Large intestine (tissue), 3 donors: ENCODE measurements at regions not wholly inside any gene's neighbourhood (a gene's known extent, or its start where the extent isn't known, plus 50 kb on each side); places are given as distances from the start of the nearest gene placed in this dataset.
"Not testable (repeated sequence)": the region's sequence is repeated elsewhere in the genome, so short reads cannot be mapped to it uniquely, and the experiment has no call there.

ENCODE experiments used
- DNase-seq, 2 donors: peaks; one replicate each; pipeline versions ENCODE4 v3.0.0 to v3.0.0-alpha.2; 2013
- H3K27ac ChIP-seq: one replicate; pipeline ENCODE4 v1.5.1; 2013; ENCODE audit warnings: low read length
- H3K27me3 ChIP-seq: 2 replicates; pipeline ENCODE4 v1.6.1; 2013; ENCODE audit warnings: low read length; ENCODE audit not compliant: control insufficient read depth, insufficient read depth
- H3K36me3 ChIP-seq: 2 replicates; pipeline ENCODE4 v1.6.1; 2013; ENCODE audit warnings: low read length; ENCODE audit not compliant: control insufficient read depth, insufficient read depth
- H3K4me1 ChIP-seq: one replicate; pipeline ENCODE4 v1.6.1; 2013; ENCODE audit warnings: low read length; ENCODE audit not compliant: control insufficient read depth, insufficient read depth
- H3K4me3 ChIP-seq: one replicate; pipeline ENCODE4 v1.5.1; 2013; ENCODE audit warnings: low read length
- H3K9me3 ChIP-seq: one replicate; pipeline ENCODE4 v1.6.1; 2013; ENCODE audit warnings: mild to moderate bottlenecking, low read depth, low read length, moderate library complexity; ENCODE audit not compliant: control insufficient read depth
- WGBS: methylation state at CpG from one replicate; pipeline ENCODE4 v1.1.5; 2013; ENCODE audit warnings: low lambda C conversion rate; ENCODE audit not compliant: insufficient coverage; 5-methylcytosine and 5-hydroxymethylcytosine counted together

GRCh38 chr13:39931505-39931904 is 276.0 kb downstream of the COG6 start:
- WGBS = no CpG with 5 or more reads among the region's 2 CpGs
- H3K4me3 ChIP-seq = no peak overlapping the region
- H3K27me3 ChIP-seq = no peaks in the 10 kb centered on the region
- H3K27ac ChIP-seq = no peak overlapping the region
- H3K36me3 ChIP-seq = no peaks in the 10 kb centered on the region
- no peaks in the 10 kb centered on the region for H3K9me3 ChIP-seq
- DNase-seq = no peak
- H3K4me1 ChIP-seq = no peaks in the 10 kb centered on the region

- H3K36me3 ChIP-seq, H3K27me3 ChIP-seq, H3K27ac ChIP-seq, H3K4me1 ChIP-seq, H3K9me3 ChIP-seq, DNase-seq, H3K4me3 ChIP-seq: not testable (repeated sequence)
- WGBS = no CpG with 5 or more reads among the region's 2 CpGs
Measured at GRCh38 chr13:39932514-39932913, 277.1 kb downstream of the COG6 start.

GRCh38 chr13:39935155-39935554 is 279.7 kb downstream of the COG6 start:
- H3K36me3 ChIP-seq = no peaks in the 10 kb centered on the region
- no peaks in the 10 kb centered on the region for H3K4me1 ChIP-seq
- no peak for DNase-seq
- no peak overlapping the region for H3K4me3 ChIP-seq
- WGBS = no CpG with 5 or more reads among the region's 1 CpG
- H3K27me3 ChIP-seq = no peaks in the 10 kb centered on the region
- no peak overlapping the region for H3K27ac ChIP-seq
- no peaks in the 10 kb centered on the region for H3K9me3 ChIP-seq

- H3K4me1 ChIP-seq = no peaks in the 10 kb centered on the region
Measured at GRCh38 chr13:39938596-39938995, 283.1 kb downstream of the COG6 start.

GRCh38 chr13:39941236-39941635 is 285.8 kb downstream of the COG6 start:
- Histone ChIP-seq H3K36me3 (no peaks in the 10 kb centered on the region), H3K27me3 (peaks cover 3% of the 10 kb centered on the region), H3K9me3 (no peaks in the 10 kb centered on the region), H3K27ac (no peak overlapping the region), H3K4me1 (no peaks in the 10 kb centered on the region), H3K4me3 (no peak overlapping the region)
- no peak for DNase-seq
- WGBS = no CpG with 5 or more reads among the region's 5 CpGs

More at GRCh38 chr13:39938596-39938995, 283.1 kb downstream of the COG6 start:
- Histone ChIP-seq H3K9me3 (no peaks in the 10 kb centered on the region), H3K36me3 (no peaks in the 10 kb centered on the region), H3K27me3 (no peaks in the 10 kb centered on the region), H3K4me3 (no peak overlapping the region), H3K27ac (no peak overlapping the region)
- WGBS = 50% methylated on average over 1 of the region's 2 CpGs
- DNase-seq = no peak

GRCh38 chr13:39941911-39942551 is 286.6 kb downstream of the COG6 start:
- peaks cover 3% of the 10 kb centered on the region for H3K27me3 ChIP-seq
- H3K36me3 ChIP-seq = no peaks in the 10 kb centered on the region
- no CpG with 5 or more reads among the region's 8 CpGs for WGBS
- no peak overlapping the region for H3K27ac ChIP-seq
- H3K9me3 ChIP-seq = no peaks in the 10 kb centered on the region
- no peak for DNase-seq
- no peaks in the 10 kb centered on the region for H3K4me1 ChIP-seq
- H3K4me3 ChIP-seq = no peak overlapping the region

- H3K27me3 ChIP-seq = peaks cover 3% of the 10 kb centered on the region
Measured at GRCh38 chr13:39942552-39943273, 287.3 kb downstream of the COG6 start.

GRCh38 chr13:39943711-39944110 is 288.2 kb downstream of the COG6 start:
- no peaks in the 10 kb centered on the region for H3K4me1 ChIP-seq
- H3K27me3 ChIP-seq = peaks cover 3% of the 10 kb centered on the region
- H3K36me3 ChIP-seq = no peaks in the 10 kb centered on the region
- H3K27ac ChIP-seq = no peak overlapping the region
- no peak for DNase-seq
- no peak overlapping the region for H3K4me3 ChIP-seq
- 100% methylated on average over 1 of the region's 6 CpGs for WGBS
- no peaks in the 10 kb centered on the region for H3K9me3 ChIP-seq

More at GRCh38 chr13:39942552-39943273, 287.3 kb downstream of the COG6 start:
- Histone ChIP-seq H3K9me3 (no peaks in the 10 kb centered on the region), H3K27ac (no peak overlapping the region), H3K36me3 (no peaks in the 10 kb centered on the region), H3K4me3 (no peak overlapping the region), H3K4me1 (no peaks in the 10 kb centered on the region)
- no CpG with 5 or more reads among the region's 12 CpGs for WGBS
- DNase-seq = peak in 1 of 2 donors; percentile 36

- Histone ChIP-seq H3K36me3 (no peaks in the 10 kb centered on the region), H3K4me1 (no peaks in the 10 kb centered on the region), H3K27me3 (peaks cover 3% of the 10 kb centered on the region), H3K9me3 (no peaks in the 10 kb centered on the region), H3K4me3 (no peak overlapping the region), H3K27ac (no peak overlapping the region)
- no CpG with 5 or more reads among the region's 4 CpGs for WGBS
- no peak for DNase-seq
Measured at GRCh38 chr13:39945226-39945625, 289.8 kb downstream of the COG6 start.

GRCh38 chr13:39946769-39947168 is 291.3 kb downstream of the COG6 start:
- WGBS = no CpG with 5 or more reads among the region's 1 CpG
- H3K4me1 ChIP-seq = no peaks in the 10 kb centered on the region
- DNase-seq = no peak
- H3K36me3 ChIP-seq = no peaks in the 10 kb centered on the region
- H3K9me3 ChIP-seq = no peaks in the 10 kb centered on the region
- H3K27me3 ChIP-seq = peaks cover 3% of the 10 kb centered on the region
- H3K4me3 ChIP-seq = no peak overlapping the region
- no peak overlapping the region for H3K27ac ChIP-seq

- no CpG with 5 or more reads among the region's 3 CpGs for WGBS
- H3K9me3 ChIP-seq = no peaks in the 10 kb centered on the region
- H3K4me3 ChIP-seq = no peak overlapping the region
- no peaks in the 10 kb centered on the region for H3K4me1 ChIP-seq
- no peak for DNase-seq
- no peak overlapping the region for H3K27ac ChIP-seq
- H3K36me3 ChIP-seq = no peaks in the 10 kb centered on the region
- H3K27me3 ChIP-seq = no peaks in the 10 kb centered on the region
Measured at GRCh38 chr13:39951301-39951700, 295.8 kb downstream of the COG6 start.
